Neutrophil (primary cell): ENCODE measurements at regions not wholly inside any gene's neighbourhood (a gene's known extent, or its start where the extent isn't known, plus 50 kb on each side); places are given as distances from the start of the nearest gene placed in this dataset.

Experiments
- H3K27ac ChIP-seq: fragments of 200-600 bp; sonication (generic); 2 replicates; pipeline ENCODE4 v1.5.1; 2016; ENCODE audit warnings: mild to moderate bottlenecking, moderate library complexity
- H3K27me3 ChIP-seq: fragments of 200-600 bp; sonication (generic); 2 replicates; pipeline ENCODE4 v1.6.0; 2016; ENCODE audit warnings: mild to moderate bottlenecking
- H3K36me3 ChIP-seq: fragments of 200-600 bp; sonication (generic); 2 replicates; pipeline ENCODE4 v1.5.1; 2017
- H3K4me1 ChIP-seq, 2 experiments: fragments of 200-600 bp in 1 of 2; sonication (generic) in 1 of 2; 1 replicate in 1 of 2; 2 replicates in 1 of 2; pipeline versions ENCODE4 v1.5.1 to v1.6.1; 2013 to 2016; ENCODE audit warnings: low read depth in 1 of 2, low read length in 1 of 2, mild to moderate bottlenecking in 1 of 2, moderate library complexity in 1 of 2; ENCODE audit not compliant: control insufficient read depth in 1 of 2, insufficient read depth in 1 of 2
- H3K4me3 ChIP-seq, 2 experiments: fragments of 200-600 bp in 1 of 2; sonication (generic) in 1 of 2; 1 replicate in 1 of 2; 2 replicates in 1 of 2; pipeline ENCODE4 v1.5.1; 2013 to 2016; ENCODE audit warnings: low read depth in 1 of 2, low read length in 1 of 2, mild to moderate bottlenecking in 1 of 2, moderate library complexity in 1 of 2
- H3K9me3 ChIP-seq: fragments of 200-600 bp; sonication (generic); 2 replicates; pipeline ENCODE4 v1.5.1; 2016
- TF ChIP-seq, protein P1 (sequence below): fragments of 200-600 bp; sonication (generic); IDR thresholded peaks from 2 replicates; pipeline ENCODE4 v1.5.1; 2016; ENCODE audit warnings: antibody characterized with exemption

DNA sequence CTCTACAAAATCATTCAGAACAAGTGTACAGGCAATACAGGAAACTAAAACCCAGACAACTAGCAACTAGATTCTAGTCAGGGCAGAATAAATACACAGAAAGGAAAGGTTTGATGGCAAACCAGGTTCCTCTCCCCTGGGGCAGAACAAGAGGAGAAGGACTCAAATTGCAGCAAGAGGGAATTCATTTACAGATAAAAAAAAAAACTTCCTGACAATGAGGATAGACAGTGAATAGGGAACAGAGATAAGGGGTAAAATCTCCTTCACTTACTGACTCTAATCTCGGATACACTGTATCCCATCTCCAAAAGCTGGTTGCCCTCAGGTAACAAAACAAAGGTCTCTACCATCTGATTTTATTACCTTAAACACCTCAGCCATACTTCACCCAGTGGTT, 244.0 kb downstream of the SEC61B start:
- Histone ChIP-seq H3K27ac (no peak overlapping the region), H3K4me1 (no peaks in the 10 kb centered on the region), H3K9me3 (no peaks in the 10 kb centered on the region), H3K36me3 (no peaks in the 10 kb centered on the region), H3K27me3 (no peaks in the 10 kb centered on the region), H3K4me3 (no peak overlapping the region)
- TF ChIP-seq, protein P1, sequence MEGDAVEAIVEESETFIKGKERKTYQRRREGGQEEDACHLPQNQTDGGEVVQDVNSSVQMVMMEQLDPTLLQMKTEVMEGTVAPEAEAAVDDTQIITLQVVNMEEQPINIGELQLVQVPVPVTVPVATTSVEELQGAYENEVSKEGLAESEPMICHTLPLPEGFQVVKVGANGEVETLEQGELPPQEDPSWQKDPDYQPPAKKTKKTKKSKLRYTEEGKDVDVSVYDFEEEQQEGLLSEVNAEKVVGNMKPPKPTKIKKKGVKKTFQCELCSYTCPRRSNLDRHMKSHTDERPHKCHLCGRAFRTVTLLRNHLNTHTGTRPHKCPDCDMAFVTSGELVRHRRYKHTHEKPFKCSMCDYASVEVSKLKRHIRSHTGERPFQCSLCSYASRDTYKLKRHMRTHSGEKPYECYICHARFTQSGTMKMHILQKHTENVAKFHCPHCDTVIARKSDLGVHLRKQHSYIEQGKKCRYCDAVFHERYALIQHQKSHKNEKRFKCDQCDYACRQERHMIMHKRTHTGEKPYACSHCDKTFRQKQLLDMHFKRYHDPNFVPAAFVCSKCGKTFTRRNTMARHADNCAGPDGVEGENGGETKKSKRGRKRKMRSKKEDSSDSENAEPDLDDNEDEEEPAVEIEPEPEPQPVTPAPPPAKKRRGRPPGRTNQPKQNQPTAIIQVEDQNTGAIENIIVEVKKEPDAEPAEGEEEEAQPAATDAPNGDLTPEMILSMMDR, result no peak

DNA sequence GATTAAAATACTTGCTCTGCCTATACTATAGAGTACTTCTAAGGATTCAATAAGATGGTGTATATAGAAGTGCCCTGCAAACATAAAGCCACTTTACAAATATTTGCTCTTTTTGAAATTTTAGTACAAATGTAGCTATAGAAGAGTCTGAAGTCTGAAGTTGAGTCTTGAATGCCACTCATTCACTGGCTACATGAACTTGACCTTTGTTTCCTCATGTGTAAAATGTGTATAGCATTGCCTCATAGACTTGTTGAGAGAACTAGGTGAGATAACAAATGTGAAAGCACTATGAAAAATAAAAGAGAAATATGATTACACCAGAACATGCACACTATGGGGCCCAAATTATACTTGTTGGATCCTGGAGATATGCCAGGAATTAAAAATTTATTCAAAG, 244.7 kb downstream of the SEC61B start:
- TF ChIP-seq, protein P1, result no peak
- Histone ChIP-seq H3K4me3 (no peak overlapping the region), H3K9me3 (no peaks in the 10 kb centered on the region), H3K27ac (no peak overlapping the region), H3K36me3 (no peaks in the 10 kb centered on the region), H3K27me3 (no peaks in the 10 kb centered on the region), H3K4me1 (no peaks in the 10 kb centered on the region)

DNA sequence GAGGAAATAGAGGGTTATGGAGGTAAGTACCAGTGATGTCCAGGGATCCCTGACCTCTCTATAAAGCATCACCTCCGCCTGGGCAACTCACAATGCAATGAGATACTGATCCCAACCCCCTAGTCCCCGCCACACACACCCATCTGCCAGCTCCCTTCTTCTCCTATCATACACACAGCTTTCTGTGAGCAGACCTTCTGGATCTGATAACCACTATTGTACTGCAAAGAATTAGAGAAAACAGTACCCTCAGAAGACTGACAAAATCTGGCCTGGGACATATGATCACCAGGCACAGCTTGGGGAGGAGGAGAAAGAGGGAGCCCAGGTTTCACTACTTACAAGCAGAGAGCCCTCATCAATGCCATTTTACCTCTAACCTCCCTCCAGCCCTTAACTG, 249.0 kb downstream of the SEC61B start:
- no peaks in the 10 kb centered on the region for H3K4me1 ChIP-seq
- H3K36me3 ChIP-seq, result no peaks in the 10 kb centered on the region
- no peaks in the 10 kb centered on the region for H3K27me3 ChIP-seq
- no peaks in the 10 kb centered on the region for H3K9me3 ChIP-seq
- H3K27ac ChIP-seq, result no peak overlapping the region
- TF ChIP-seq, protein P1, result no peak
- no peak overlapping the region for H3K4me3 ChIP-seq

DNA sequence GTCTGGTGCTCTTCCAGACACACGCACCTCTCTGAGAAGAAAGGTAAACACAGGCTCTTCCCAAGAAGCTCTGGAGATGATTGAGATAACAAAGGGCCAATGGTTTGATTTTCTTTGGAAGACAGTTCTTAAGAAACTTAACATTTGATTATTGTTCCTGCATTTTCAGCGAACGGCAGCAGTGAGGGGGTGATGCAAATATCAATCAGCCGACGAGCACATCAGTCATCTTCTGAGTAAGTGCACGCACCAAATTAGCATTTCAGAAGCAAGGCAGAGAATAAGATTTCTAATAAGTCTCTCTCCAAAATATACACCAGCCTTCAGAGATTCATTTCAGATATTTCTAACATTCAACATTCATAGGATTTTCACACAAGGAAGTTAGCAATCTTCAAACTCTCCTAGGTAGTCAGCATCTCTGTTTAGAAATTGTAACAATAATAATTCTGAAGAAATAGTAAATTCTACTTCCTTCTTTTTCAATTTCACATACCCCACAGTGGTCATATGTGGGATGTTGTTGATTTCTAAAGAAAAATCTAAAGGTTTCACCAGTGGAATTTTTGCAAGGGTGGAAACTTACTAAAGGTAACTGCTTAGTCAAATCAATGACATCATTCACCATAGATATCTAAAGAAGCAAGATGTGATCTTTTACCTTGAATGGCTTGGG, 250.3 kb downstream of the SEC61B start:
- Histone ChIP-seq H3K4me1 (no peaks in the 10 kb centered on the region), H3K36me3 (no peaks in the 10 kb centered on the region), H3K4me3 (no peak overlapping the region), H3K9me3 (no peaks in the 10 kb centered on the region), H3K27ac (no peak overlapping the region), H3K27me3 (no peaks in the 10 kb centered on the region)
- TF ChIP-seq, protein P1, result no peak

DNA sequence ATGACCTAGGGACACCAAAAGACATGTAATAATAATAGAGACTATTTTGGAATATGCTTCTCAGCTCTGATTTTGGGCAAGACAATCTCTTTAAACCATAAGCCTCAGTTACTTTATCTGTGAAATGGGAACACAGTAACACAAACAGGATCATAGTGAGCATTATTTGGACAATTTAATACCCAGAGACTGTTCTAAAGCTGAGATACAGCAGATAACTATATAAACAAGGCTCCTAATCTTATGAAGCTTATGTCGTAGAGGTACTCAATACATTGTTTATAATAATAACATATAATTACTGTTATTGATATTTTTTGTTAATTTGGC, 250.8 kb downstream of the SEC61B start:
- no peaks in the 10 kb centered on the region for H3K4me1 ChIP-seq
- H3K36me3 ChIP-seq, result no peaks in the 10 kb centered on the region
- H3K27me3 ChIP-seq, result no peaks in the 10 kb centered on the region
- TF ChIP-seq, protein P1, result no peak
- no peak overlapping the region for H3K27ac ChIP-seq
- H3K4me3 ChIP-seq, result no peak overlapping the region
- no peaks in the 10 kb centered on the region for H3K9me3 ChIP-seq

DNA sequence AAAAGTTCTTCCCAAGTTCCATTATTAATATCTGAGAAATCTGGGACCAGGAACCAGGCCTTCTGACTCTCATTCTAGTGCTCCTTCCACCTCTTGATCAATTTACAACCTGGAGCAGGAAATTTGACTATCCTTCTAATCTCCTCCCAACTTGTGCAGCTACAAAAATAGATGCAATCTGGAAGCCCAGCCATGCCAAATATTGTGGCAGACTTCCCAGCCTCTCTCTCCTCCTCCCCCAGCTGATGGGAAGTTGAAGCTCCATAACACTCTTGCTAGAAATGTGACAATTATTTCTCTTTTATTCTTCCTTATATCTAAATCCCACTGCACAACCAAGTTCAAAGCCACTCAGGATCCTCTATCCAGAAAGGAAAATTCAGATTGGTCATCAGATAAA, 252.1 kb downstream of the SEC61B start:
- no peaks in the 10 kb centered on the region for H3K4me1 ChIP-seq
- no peaks in the 10 kb centered on the region for H3K36me3 ChIP-seq
- H3K27me3 ChIP-seq, result no peaks in the 10 kb centered on the region
- no peaks in the 10 kb centered on the region for H3K9me3 ChIP-seq
- H3K4me3 ChIP-seq, result no peak overlapping the region
- TF ChIP-seq, protein P1, result no peak
- no peak overlapping the region for H3K27ac ChIP-seq
